GM12878 (cell line): ENCODE measurements at regions not wholly inside any gene's neighbourhood (a gene's known extent, or its start where the extent isn't known, plus 50 kb on each side); places are given as distances from the start of the nearest gene placed in this dataset.
"Not testable (repeated sequence)": the region's sequence is repeated elsewhere in the genome, so short reads cannot be mapped to it uniquely, and the experiment has no call there.

ENCODE experiments used
- ATAC-seq: fragments of 200-7000 bp; cut with Tn5 transposase; 3 replicates; pipeline ENCODE4 v1.9.1; 2020; ENCODE audit warnings: mild to moderate bottlenecking, moderate library complexity
- BruUV-seq: library from RNA; stranded (reverse); fragments of 400-500 nt; replicated peaks from 2 replicates; lab custom pipeline; 2021; lab: Mats Ljungman, UMichigan
- CTCF ChIA-PET: fragments of 300-600 bp; sonication (Branson Sonifier 250); formaldehyde crosslinking; extraction: SDS; loops from one replicate; lab custom pipeline; 2021; ENCODE audit warnings: inconsistent platforms; lab: Yijun Ruan, JAX
- POLR2A ChIA-PET: fragments of 350-600 bp; formaldehyde crosslinking; extraction: SDS; loops from one replicate; lab custom pipeline; 2021; ENCODE audit warnings: inconsistent platforms; lab: Charles Lee
- RAD21 ChIA-PET: fragments of 300-600 bp; sonication (Branson Sonifier 250); formaldehyde crosslinking; loops from one replicate; lab custom pipeline; 2023; ENCODE audit warnings: antibody characterized with exemption; ENCODE audit not compliant: unreplicated experiment; lab: Charles Lee
- SMC1A ChIA-PET: fragments of 300-600 bp; sonication (Branson Sonifier 250); formaldehyde crosslinking; loops from one replicate; lab custom pipeline; 2023; ENCODE audit not compliant: unreplicated experiment, uncharacterized antibody; lab: Charles Lee
- DNase-seq: peaks from one replicate; pipeline ENCODE4 v3.0.0-alpha.2; 2011; ENCODE audit warnings: low read depth, low spot score
- FAIRE-seq: peaks from 3 replicates; lab custom pipeline; 2011; peaks lifted over from hg19 to GRCh38; lab: Jason Lieb, UNC
- H2AFZ ChIP-seq: 2 replicates; pipeline ENCODE4 v1.6.0; 2011; ENCODE audit warnings: low read depth, low read length, control low read depth; ENCODE audit not compliant: control insufficient read depth
- H3K27ac ChIP-seq: 2 replicates; pipeline ENCODE4 v1.5.1; 2011; ENCODE audit warnings: control low read depth; ENCODE audit not compliant: control insufficient read depth, insufficient read depth
- H3K27me3 ChIP-seq, 2 experiments: replicated peaks in 1 of 2; 2 replicates each; pipeline versions ENCODE4 v1.6.0 to v1.6.1; 2011; ENCODE audit warnings: low read length in 1 of 2; ENCODE audit not compliant: control insufficient read depth in 2 of 2, insufficient read depth in 2 of 2
- H3K36me3 ChIP-seq, 2 experiments: 2 replicates each; pipeline ENCODE4 v1.5.1; 2011; ENCODE audit warnings: low read length in 1 of 2; ENCODE audit not compliant: control insufficient read depth in 2 of 2, insufficient read depth in 2 of 2
- H3K4me1 ChIP-seq: 2 replicates; pipeline ENCODE4 v1.6.1; 2011; ENCODE audit warnings: mild to moderate bottlenecking, low read length, moderate library complexity, mixed read lengths; ENCODE audit not compliant: control insufficient read depth, insufficient read depth
- H3K4me2 ChIP-seq: 2 replicates; pipeline ENCODE4 v1.6.0; 2011; ENCODE audit warnings: control low read depth; ENCODE audit not compliant: control insufficient read depth, insufficient read depth
- H3K4me3 ChIP-seq: fragments of 200-600 bp; sonication (generic); 2 replicates; pipeline ENCODE4 v1.5.1; 2016
- H3K79me2 ChIP-seq: 2 replicates; pipeline ENCODE4 v1.6.0; 2011; ENCODE audit warnings: low read length; ENCODE audit not compliant: control insufficient read depth, insufficient read depth
- H3K9ac ChIP-seq: 2 replicates; pipeline ENCODE4 v1.8.0; 2011; ENCODE audit warnings: low read length, control low read depth, mixed read lengths; ENCODE audit not compliant: control insufficient read depth, insufficient read depth
- H3K9me3 ChIP-seq: replicated peaks from 3 replicates; pipeline ENCODE4 v1.5.1; 2011; ENCODE audit warnings: mild to moderate bottlenecking, low read length; ENCODE audit not compliant: control insufficient read depth, insufficient read depth
- H4K20me1 ChIP-seq: 2 replicates; pipeline ENCODE4 v1.6.0; 2011; ENCODE audit not compliant: control insufficient read depth, insufficient read depth
- ELK1 ChIP-seq: IDR thresholded peaks from 2 replicates; pipeline ENCODE4 v1.6.1; 2012; ENCODE audit warnings: low read depth, low read length, improper control_type of control experiment
- KAT2A ChIP-seq: conservative IDR thresholded peaks from 2 replicates; pipeline ENCODE4 v1.6.1; 2011; ENCODE audit warnings: low read depth, low read length; ENCODE audit not compliant: control insufficient read depth
- MEF2B ChIP-seq: fragments of 450-650 bp; IDR thresholded peaks from 2 replicates; pipeline ENCODE4 v1.6.1; 2018; ENCODE audit warnings: mild to moderate bottlenecking, moderate library complexity; ENCODE audit not compliant: partially characterized antibody, poor library complexity, severe bottlenecking
- RB1 ChIP-seq: fragments of 450-650 bp; formaldehyde crosslinking; IDR thresholded peaks from 2 replicates; pipeline ENCODE4 v1.6.1; 2017; ENCODE audit warnings: mild to moderate bottlenecking, borderline replicate concordance
- WGBS: methylation state at CpG from one replicate; pipeline ENCODE4 v1.1.6; 2016; ENCODE audit warnings: low lambda C conversion rate; ENCODE audit not compliant: insufficient replicate concordance, insufficient coverage; ENCODE audit errors: missing lambda C conversion rate; 5-methylcytosine and 5-hydroxymethylcytosine counted together
- in situ Hi-C: fragments of 300-500 bp; cut with MboI; formaldehyde crosslinking; loops from 9 replicates; pipeline ENCODE4 v1.14.3; 2018; ENCODE audit warnings: mixed read lengths
- intact Hi-C: fragments of 100-400 bp; cut with micrococcal nuclease; formaldehyde crosslinking; loops from one replicate; pipeline ENCODE4 v1.14.2; 2022; ENCODE audit not compliant: unreplicated experiment

- Histone ChIP-seq H3K4me2 (no peak overlapping the region), H3K36me3 (no peaks in the 10 kb centered on the region), H3K4me3 (no peak overlapping the region), H3K9ac (no peak overlapping the region), H2AFZ (no peak overlapping the region), H3K79me2 (no peaks in the 10 kb centered on the region), H3K27ac (no peak overlapping the region), H3K27me3 (no peaks in the 10 kb centered on the region), H3K4me1 (no peaks in the 10 kb centered on the region), H3K9me3 (no peaks in the 10 kb centered on the region), H4K20me1 (no peaks in the 10 kb centered on the region)
- ChIA-PET SMC1A (no interaction called here), CTCF (no interaction called here), RAD21 (no interaction called here), POLR2A (no interaction called here)
- intact Hi-C loops: no loop called here
- no peak for FAIRE-seq
- no peak for ATAC-seq
- 6% methylated on average over 4 of the region's 4 CpGs for WGBS
- no peak for DNase-seq
- in situ Hi-C loops: no loop called here
- BruUV-seq: no TSS peak
- TF ChIP-seq RB1: no peak
- no peak for TF ChIP-seq KAT2A
- no peak for TF ChIP-seq MEF2B
- TF ChIP-seq ELK1: no peak
Observed at GRCh38 chr7:159296093-159296681, 151.5 kb upstream of the VIPR2 start.

GRCh38 chr7:159286487-159286886 is 141.8 kb upstream of the VIPR2 start:
- H3K36me3 ChIP-seq, DNase-seq, H3K79me2 ChIP-seq, CTCF ChIA-PET, H2AFZ ChIP-seq, H3K9ac ChIP-seq, POLR2A ChIA-PET, H3K27me3 ChIP-seq, H3K4me3 ChIP-seq, FAIRE-seq, ATAC-seq, H3K27ac ChIP-seq, SMC1A ChIA-PET, H3K4me1 ChIP-seq, H3K9me3 ChIP-seq, H3K4me2 ChIP-seq, in situ Hi-C loops, H4K20me1 ChIP-seq, intact Hi-C loops, RAD21 ChIA-PET, BruUV-seq: not testable (repeated sequence)
